ENCODE measurements at regions not wholly inside any gene's neighbourhood (a gene's known extent, or its start where the extent isn't known, plus 50 kb on each side); places are given as distances from the start of the nearest gene placed in this dataset.

- H2BK5ac ChIP-seq (ENCODE audit: low read depth, low read length, poor library complexity, severe bottlenecking), result no peak overlapping the region
- DNase-seq, result no peak
- BruUV-seq (replicated peaks), result no TSS peak
- TF ChIP-seq RFX5 (IDR thresholded peaks at IDR 0.05; ENCODE audit: low read depth, low read length) (no peak), MAFK (IDR thresholded peaks at IDR 0.05; ENCODE audit: low read depth, low read length) (no peak)
- no peak overlapping the region for H3K4ac ChIP-seq (ENCODE audit: low read depth, low read length)
- intact Hi-C loops (cut with micrococcal nuclease) (no loop called here), in situ Hi-C loops (cut with MboI; ENCODE audit: low sequenced_read_pairs) (no loop called here), dilution Hi-C loops (cut with HindIII; ENCODE audit: low sequenced_read_pairs, unreplicated experiment) (no loop called here)
- H3K9me1 ChIP-seq (ENCODE audit: insufficient read depth, low read length), result no peaks in the 10 kb centered on the region
- no CpG with 5 or more reads among the region's 2 CpGs for WGBS, 2 experiments (ENCODE audit: extremely low coverage in 2 of 2, insufficient read length in 1 of 2)
- H2BK120ac ChIP-seq (ENCODE audit: low read depth, low read length), result no peak overlapping the region
- ChIA-PET POLR2A (ENCODE audit: unreplicated experiment) (no interaction called here), CTCF (no interaction called here)
- H3K56ac ChIP-seq (ENCODE audit: extremely low read depth, insufficient read depth, low read length), result no peak overlapping the region
- no peaks in the 10 kb centered on the region for H3K4me1 ChIP-seq (ENCODE audit: control insufficient read depth, insufficient read depth, low read length)
- no peak overlapping the region for H4K91ac ChIP-seq (ENCODE audit: insufficient read depth, low read depth, low read length)
- no peak overlapping the region for H2BK20ac ChIP-seq (ENCODE audit: low read depth, low read length)
- no peak overlapping the region for H4K8ac ChIP-seq (ENCODE audit: low read depth in 2 of 2, low read length in 2 of 2)
- no peak overlapping the region for H3K9ac ChIP-seq (ENCODE audit: low read depth, low read length)
- H3K23ac ChIP-seq (ENCODE audit: low read depth, low read length), result no peak overlapping the region
- H2AK5ac ChIP-seq (ENCODE audit: low read depth, low read length), result no peak overlapping the region
- no peaks in the 10 kb centered on the region for H4K20me1 ChIP-seq (ENCODE audit: insufficient read depth, low read length)
- no peaks in the 10 kb centered on the region for H3K79me1 ChIP-seq (ENCODE audit: low read depth in 1 of 2, low read length in 2 of 2)
- no peaks in the 10 kb centered on the region for H3K36me3 ChIP-seq (ENCODE audit: control insufficient read depth, insufficient read depth, low read length)
- H2AK9ac ChIP-seq (replicated peaks; ENCODE audit: low read depth, low read length, poor library complexity), result no peak overlapping the region
- H2AFZ ChIP-seq (replicated peaks; ENCODE audit: low read length, poor library complexity), result no peak overlapping the region
- no peak for ATAC-seq (ENCODE audit: low read depth)
- no peak overlapping the region for H3K18ac ChIP-seq (ENCODE audit: low read depth, low read length)
- no peak overlapping the region for H3K4me2 ChIP-seq (ENCODE audit: low read depth, low read length)
- H4K5ac ChIP-seq (ENCODE audit: low read depth, low read length), result no peak overlapping the region
- no peak overlapping the region for H2BK15ac ChIP-seq (ENCODE audit: low read depth, low read length)
- H3K27ac ChIP-seq (ENCODE audit: insufficient read depth, low read length), result no peak overlapping the region
- H3K9me3 ChIP-seq (ENCODE audit: control insufficient read depth, insufficient read depth, low read length), result no peaks in the 10 kb centered on the region
- no peaks in the 10 kb centered on the region for H3K27me3 ChIP-seq (ENCODE audit: control insufficient read depth, insufficient read depth, low read length)
- H3K4me3 ChIP-seq (ENCODE audit: insufficient read depth, low read depth, low read length), result no peak overlapping the region
- H3K14ac ChIP-seq (replicated peaks; ENCODE audit: low read depth, low read length), result no peak overlapping the region
Observed at GRCh38 chr9:108650826-108651225, 205.0 kb downstream of the ACTL7B start.
